Smooth muscle cell (in vitro differentiated cells): ENCODE measurements at regions not wholly inside any gene's neighbourhood (a gene's known extent, or its start where the extent isn't known, plus 50 kb on each side); places are given as distances from the start of the nearest gene placed in this dataset.

Experiments used
- DNase-seq: peaks from one replicate; lab custom pipeline; 2025; ENCODE audit not compliant: unreplicated experiment; lab: John Stamatoyannopoulos, UW
- H2AFZ ChIP-seq: fragments of 200-600 bp; sonication (generic); 2 replicates; pipeline ENCODE4 v1.6.0; 2016; ENCODE audit warnings: antibody characterized with exemption, low read depth, mild to moderate bottlenecking
- H3F3A ChIP-seq: fragments of 200-600 bp; sonication (generic); 2 replicates; pipeline ENCODE4 v1.6.0; 2017; ENCODE audit warnings: antibody characterized with exemption, low read depth
- H3K27ac ChIP-seq: fragments of 200-600 bp; sonication (generic); 2 replicates; pipeline ENCODE4 v1.5.1; 2016; ENCODE audit warnings: low read depth, mild to moderate bottlenecking
- H3K27me3 ChIP-seq: fragments of 200-600 bp; sonication (generic); 2 replicates; pipeline ENCODE4 v1.6.1; 2016; ENCODE audit warnings: low read depth, mild to moderate bottlenecking
- H3K36me3 ChIP-seq: fragments of 200-600 bp; sonication (generic); 2 replicates; pipeline ENCODE4 v1.5.1; 2016; ENCODE audit warnings: low read depth
- H3K4me1 ChIP-seq: fragments of 200-600 bp; sonication (generic); 2 replicates; pipeline ENCODE4 v1.5.1; 2016; ENCODE audit warnings: low read depth
- H3K4me2 ChIP-seq: fragments of 200-600 bp; sonication (generic); 2 replicates; pipeline ENCODE4 v1.6.0; 2016; ENCODE audit warnings: mild to moderate bottlenecking
- H3K4me3 ChIP-seq: fragments of 200-600 bp; sonication (generic); 2 replicates; pipeline ENCODE4 v1.5.1; 2016; ENCODE audit warnings: mild to moderate bottlenecking
- H3K79me2 ChIP-seq: fragments of 200-600 bp; sonication (generic); 2 replicates; pipeline ENCODE4 v1.6.0; 2016; ENCODE audit warnings: low read depth, mild to moderate bottlenecking
- H3K9ac ChIP-seq: fragments of 200-600 bp; sonication (generic); 2 replicates; pipeline ENCODE4 v1.6.0; 2016; ENCODE audit warnings: low read depth
- H3K9me3 ChIP-seq: fragments of 200-600 bp; sonication (generic); replicated peaks from 2 replicates; pipeline ENCODE4 v1.5.1; 2016; ENCODE audit warnings: low read depth
- H4K20me1 ChIP-seq: fragments of 200-600 bp; sonication (generic); 2 replicates; pipeline ENCODE4 v1.6.0; 2016; ENCODE audit warnings: low read depth
- CTCF ChIP-seq: fragments of 200-600 bp; sonication (generic); IDR thresholded peaks from 2 replicates; pipeline ENCODE4 v1.5.1; 2017; ENCODE audit warnings: borderline replicate concordance, mild to moderate bottlenecking, antibody characterized with exemption; ENCODE audit not compliant: insufficient read depth, poor library complexity, severe bottlenecking

- no peak overlapping the region for H3K4me3 ChIP-seq
- H4K20me1 ChIP-seq = no peaks in the 10 kb centered on the region
- H3K79me2 ChIP-seq = no peaks in the 10 kb centered on the region
- no peak overlapping the region for H3K4me2 ChIP-seq
- no peaks in the 10 kb centered on the region for H3K9me3 ChIP-seq
- no peak for DNase-seq
- H3K27me3 ChIP-seq = no peaks in the 10 kb centered on the region
- no peaks in the 10 kb centered on the region for H3K4me1 ChIP-seq
- no peak overlapping the region for H3K9ac ChIP-seq
- no peaks in the 10 kb centered on the region for H3F3A ChIP-seq
- no peak for TF ChIP-seq CTCF
- no peaks in the 10 kb centered on the region for H3K36me3 ChIP-seq
- no peak overlapping the region for H2AFZ ChIP-seq
- H3K27ac ChIP-seq = no peak overlapping the region
Measured at GRCh38 chr9:111726949-111727348, 65.5 kb downstream of the GNG10 start.

GRCh38 chr9:111720174-111720573 lies 58.8 kb downstream of the GNG10 start:
- no peaks in the 10 kb centered on the region for H3K36me3 ChIP-seq
- no peak for DNase-seq
- no peak for TF ChIP-seq CTCF
- H3K4me3 ChIP-seq = no peak overlapping the region
- no peak overlapping the region for H3K27ac ChIP-seq
- H3K9ac ChIP-seq = no peak overlapping the region
- H3F3A ChIP-seq = no peaks in the 10 kb centered on the region
- H2AFZ ChIP-seq = no peak overlapping the region
- H3K4me2 ChIP-seq = no peak overlapping the region
- no peaks in the 10 kb centered on the region for H4K20me1 ChIP-seq
- H3K4me1 ChIP-seq = no peaks in the 10 kb centered on the region
- no peaks in the 10 kb centered on the region for H3K9me3 ChIP-seq
- H3K79me2 ChIP-seq = no peaks in the 10 kb centered on the region
- no peaks in the 10 kb centered on the region for H3K27me3 ChIP-seq
